ENCODE measurements at regions not wholly inside any gene's neighbourhood (a gene's known extent, or its start where the extent isn't known, plus 50 kb on each side); places are given as distances from the start of the nearest gene placed in this dataset.

DNA sequence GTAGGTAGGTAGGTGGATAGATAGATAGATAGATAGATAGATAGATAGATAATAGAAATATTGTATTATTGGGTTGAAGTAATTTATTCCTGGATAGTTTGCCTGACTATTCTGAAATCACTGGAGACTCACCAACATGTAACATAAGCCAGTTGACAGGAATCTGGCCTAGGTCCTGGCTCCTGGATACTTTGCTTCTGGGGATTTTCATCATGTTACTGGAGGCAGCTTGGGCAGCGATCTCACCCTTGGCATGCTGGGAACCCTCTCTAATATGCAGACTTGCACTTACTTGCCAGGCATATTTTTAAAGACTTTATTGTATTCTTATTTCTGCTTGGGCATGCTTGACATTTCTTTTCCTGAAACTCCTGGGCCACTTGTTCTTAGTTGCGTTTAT is 709.1 kb upstream of the FZD8 start:
- TF ChIP-seq, protein P1, sequence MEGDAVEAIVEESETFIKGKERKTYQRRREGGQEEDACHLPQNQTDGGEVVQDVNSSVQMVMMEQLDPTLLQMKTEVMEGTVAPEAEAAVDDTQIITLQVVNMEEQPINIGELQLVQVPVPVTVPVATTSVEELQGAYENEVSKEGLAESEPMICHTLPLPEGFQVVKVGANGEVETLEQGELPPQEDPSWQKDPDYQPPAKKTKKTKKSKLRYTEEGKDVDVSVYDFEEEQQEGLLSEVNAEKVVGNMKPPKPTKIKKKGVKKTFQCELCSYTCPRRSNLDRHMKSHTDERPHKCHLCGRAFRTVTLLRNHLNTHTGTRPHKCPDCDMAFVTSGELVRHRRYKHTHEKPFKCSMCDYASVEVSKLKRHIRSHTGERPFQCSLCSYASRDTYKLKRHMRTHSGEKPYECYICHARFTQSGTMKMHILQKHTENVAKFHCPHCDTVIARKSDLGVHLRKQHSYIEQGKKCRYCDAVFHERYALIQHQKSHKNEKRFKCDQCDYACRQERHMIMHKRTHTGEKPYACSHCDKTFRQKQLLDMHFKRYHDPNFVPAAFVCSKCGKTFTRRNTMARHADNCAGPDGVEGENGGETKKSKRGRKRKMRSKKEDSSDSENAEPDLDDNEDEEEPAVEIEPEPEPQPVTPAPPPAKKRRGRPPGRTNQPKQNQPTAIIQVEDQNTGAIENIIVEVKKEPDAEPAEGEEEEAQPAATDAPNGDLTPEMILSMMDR (IDR thresholded peaks at IDR 0.05; ENCODE audit: insufficient read depth, low read depth, low read length), result no peak
- no peak for TF ChIP-seq EZH2 (IDR thresholded peaks at IDR 0.05; ENCODE audit: insufficient read depth, low read length)

All from astrocyte (in vitro differentiated cells and primary cell).